ENCODE measurements at regions not wholly inside any gene's neighbourhood (a gene's known extent, or its start where the extent isn't known, plus 50 kb on each side); places are given as distances from the start of the nearest gene placed in this dataset.

DNA sequence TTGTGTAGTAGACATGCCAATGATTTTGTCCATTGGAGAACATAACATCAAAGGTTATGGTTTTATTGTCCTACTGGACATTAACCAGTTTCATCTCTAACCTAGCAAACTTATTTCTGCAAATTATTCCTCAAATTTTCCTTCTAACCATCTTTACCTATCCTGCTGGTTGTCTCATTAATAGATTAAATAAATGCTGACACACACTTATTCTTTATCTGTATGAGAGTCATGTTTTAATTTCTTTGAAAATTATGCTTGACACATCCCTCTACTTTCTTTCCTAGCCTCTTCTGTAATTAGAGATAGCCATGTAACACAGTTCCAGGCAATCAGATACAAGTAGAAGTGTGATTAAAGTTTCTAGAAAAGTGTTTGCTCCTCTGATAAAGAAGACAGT is 98.9 kb downstream of the RPS29 start:
- TF ChIP-seq, protein P1, sequence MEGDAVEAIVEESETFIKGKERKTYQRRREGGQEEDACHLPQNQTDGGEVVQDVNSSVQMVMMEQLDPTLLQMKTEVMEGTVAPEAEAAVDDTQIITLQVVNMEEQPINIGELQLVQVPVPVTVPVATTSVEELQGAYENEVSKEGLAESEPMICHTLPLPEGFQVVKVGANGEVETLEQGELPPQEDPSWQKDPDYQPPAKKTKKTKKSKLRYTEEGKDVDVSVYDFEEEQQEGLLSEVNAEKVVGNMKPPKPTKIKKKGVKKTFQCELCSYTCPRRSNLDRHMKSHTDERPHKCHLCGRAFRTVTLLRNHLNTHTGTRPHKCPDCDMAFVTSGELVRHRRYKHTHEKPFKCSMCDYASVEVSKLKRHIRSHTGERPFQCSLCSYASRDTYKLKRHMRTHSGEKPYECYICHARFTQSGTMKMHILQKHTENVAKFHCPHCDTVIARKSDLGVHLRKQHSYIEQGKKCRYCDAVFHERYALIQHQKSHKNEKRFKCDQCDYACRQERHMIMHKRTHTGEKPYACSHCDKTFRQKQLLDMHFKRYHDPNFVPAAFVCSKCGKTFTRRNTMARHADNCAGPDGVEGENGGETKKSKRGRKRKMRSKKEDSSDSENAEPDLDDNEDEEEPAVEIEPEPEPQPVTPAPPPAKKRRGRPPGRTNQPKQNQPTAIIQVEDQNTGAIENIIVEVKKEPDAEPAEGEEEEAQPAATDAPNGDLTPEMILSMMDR (IDR thresholded peaks at IDR 0.05), result no peak
- no peak for TF ChIP-seq ZFX (IDR thresholded peaks at IDR 0.05; ENCODE audit: borderline replicate concordance)

Measured in 22Rv1 (cell line).